ENCODE measurements at regions not wholly inside any gene's neighbourhood (a gene's known extent, or its start where the extent isn't known, plus 50 kb on each side); places are given as distances from the start of the nearest gene placed in this dataset.

DNA sequence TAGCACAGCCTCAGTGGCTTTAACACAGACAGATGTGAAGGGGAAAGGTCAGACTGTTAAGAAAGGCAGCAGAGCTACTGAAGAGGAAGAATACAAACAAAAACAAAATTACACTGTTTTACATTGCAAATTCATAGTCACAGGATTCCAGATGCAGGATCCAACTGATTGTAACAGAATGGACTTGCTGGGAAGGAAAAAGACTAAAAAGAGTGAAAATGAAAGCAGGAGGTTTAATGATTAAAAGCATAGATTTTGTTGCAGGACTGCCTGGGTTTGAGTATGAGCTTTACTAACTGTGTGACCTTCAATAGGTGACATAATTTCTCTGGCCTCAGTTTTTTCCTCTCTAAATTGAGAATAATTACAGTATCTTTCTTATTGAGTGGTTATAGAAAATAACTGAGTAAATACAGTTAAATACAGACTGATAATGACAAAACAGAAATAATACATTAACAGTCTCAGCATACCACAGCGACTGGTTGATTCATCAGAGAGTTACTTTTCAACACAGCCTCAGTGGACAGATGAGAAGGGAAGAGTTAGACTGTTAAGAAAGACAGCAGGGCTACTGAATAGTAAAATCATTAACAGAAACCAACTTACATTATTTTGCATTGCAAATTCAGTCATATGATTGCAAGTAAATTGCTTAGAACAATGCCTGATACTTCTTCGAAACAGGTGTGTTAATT lies 704.2 kb upstream of the TENM4 start:
- Mint-ChIP-seq H3K36me3 (ENCODE audit: low read depth) (no peaks in the 10 kb centered on the region), H3K4me3 (no peak overlapping the region), H3K27me3 (ENCODE audit: low read depth, poor library complexity) (peaks cover 5% of the 10 kb centered on the region), H3K27ac (no peak overlapping the region), H3K4me1 (peaks cover 9% of the 10 kb centered on the region), H3K9me3 (no peaks in the 10 kb centered on the region)
- TF ChIP-seq, protein P1, sequence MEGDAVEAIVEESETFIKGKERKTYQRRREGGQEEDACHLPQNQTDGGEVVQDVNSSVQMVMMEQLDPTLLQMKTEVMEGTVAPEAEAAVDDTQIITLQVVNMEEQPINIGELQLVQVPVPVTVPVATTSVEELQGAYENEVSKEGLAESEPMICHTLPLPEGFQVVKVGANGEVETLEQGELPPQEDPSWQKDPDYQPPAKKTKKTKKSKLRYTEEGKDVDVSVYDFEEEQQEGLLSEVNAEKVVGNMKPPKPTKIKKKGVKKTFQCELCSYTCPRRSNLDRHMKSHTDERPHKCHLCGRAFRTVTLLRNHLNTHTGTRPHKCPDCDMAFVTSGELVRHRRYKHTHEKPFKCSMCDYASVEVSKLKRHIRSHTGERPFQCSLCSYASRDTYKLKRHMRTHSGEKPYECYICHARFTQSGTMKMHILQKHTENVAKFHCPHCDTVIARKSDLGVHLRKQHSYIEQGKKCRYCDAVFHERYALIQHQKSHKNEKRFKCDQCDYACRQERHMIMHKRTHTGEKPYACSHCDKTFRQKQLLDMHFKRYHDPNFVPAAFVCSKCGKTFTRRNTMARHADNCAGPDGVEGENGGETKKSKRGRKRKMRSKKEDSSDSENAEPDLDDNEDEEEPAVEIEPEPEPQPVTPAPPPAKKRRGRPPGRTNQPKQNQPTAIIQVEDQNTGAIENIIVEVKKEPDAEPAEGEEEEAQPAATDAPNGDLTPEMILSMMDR (IDR thresholded peaks at IDR 0.05), result no peak
- no peak for DNase-seq

DNA sequence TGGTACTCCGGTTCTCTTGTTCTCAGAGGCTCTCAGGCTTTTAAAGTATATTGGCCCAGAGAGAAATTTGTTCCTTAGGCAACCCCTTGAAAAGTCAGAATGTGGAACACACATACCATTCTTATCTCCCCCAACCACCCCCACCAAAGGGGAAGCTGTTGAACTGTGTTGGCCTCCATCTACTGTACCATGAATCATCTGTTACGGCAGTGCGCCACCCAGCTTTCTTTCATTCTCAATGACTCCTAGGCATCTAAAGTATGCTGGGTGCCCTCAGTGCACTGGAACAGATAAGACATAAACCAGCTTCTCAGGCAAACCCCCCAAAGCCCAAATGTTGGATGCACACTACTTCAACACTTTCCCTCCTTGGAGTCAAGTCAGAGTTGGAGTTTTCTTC lies 696.2 kb upstream of the TENM4 start:
- Mint-ChIP-seq H3K4me1 (peaks cover 5% of the 10 kb centered on the region), H3K4me3 (no peak overlapping the region), H3K27me3 (ENCODE audit: low read depth, poor library complexity) (peaks cover 2% of the 10 kb centered on the region), H3K27ac (no peak overlapping the region), H3K36me3 (ENCODE audit: low read depth) (no peaks in the 10 kb centered on the region), H3K9me3 (no peaks in the 10 kb centered on the region)
- TF ChIP-seq, protein P1 (IDR thresholded peaks at IDR 0.05), result no peak
- DNase-seq, result no peak

DNA sequence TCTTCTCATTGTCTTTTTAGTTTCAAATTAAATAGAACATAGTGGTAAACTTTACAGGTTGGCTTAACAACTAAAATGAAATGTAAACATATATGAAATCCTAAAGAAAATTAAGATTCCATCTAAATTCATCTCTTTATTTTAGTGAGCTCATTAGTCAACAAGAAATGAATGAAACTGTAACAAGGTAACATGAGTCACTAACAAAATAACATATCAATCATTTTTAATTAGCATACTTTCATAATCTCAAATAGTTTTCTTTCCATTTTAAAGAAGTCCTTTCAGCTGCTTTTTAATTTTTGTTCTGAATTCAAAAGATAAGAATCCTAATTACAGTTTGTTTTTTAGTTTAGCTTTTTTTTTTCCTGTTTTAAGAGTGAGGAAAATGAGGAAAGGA lies 688.6 kb upstream of the TENM4 start:
- TF ChIP-seq, protein P1 (IDR thresholded peaks at IDR 0.05), result no peak
- Mint-ChIP-seq H3K27ac (no peak overlapping the region), H3K4me1 (no peaks in the 10 kb centered on the region)

DNA sequence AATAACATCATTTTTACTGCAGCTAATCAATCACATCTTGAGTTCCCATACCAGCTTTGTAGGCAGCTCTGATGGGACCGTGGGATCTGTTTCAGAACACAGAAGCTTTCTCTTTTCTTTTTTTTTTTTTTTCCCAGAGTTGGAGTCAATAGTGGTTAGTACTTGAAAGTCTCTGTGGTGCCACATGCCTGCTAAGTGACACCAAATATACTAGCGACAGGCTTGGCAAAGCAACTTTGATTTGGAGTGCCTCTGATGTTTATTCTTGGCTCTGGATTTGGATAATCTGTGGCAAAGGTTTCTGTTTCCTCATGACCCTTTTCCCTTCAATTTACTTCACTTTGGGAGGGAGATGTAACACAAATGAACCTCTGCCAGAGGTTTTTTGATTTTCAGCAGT lies 681.4 kb upstream of the TENM4 start:
- Mint-ChIP-seq H3K27ac (no peak overlapping the region), H3K9me3 (peaks cover 10% of the 10 kb centered on the region), H3K27me3 (ENCODE audit: low read depth, poor library complexity) (no peaks in the 10 kb centered on the region), H3K4me3 (no peak overlapping the region), H3K36me3 (ENCODE audit: low read depth) (no peaks in the 10 kb centered on the region), H3K4me1 (no peaks in the 10 kb centered on the region)
- DNase-seq, result no peak
- TF ChIP-seq, protein P1 (IDR thresholded peaks at IDR 0.05), result no peak

More for the DNA sequence above, 688.6 kb upstream of the TENM4 start:
- no peak for DNase-seq
- H3K27me3 Mint-ChIP-seq (ENCODE audit: low read depth, poor library complexity), result peaks cover 4% of the 10 kb centered on the region
- H3K4me3 Mint-ChIP-seq, result no peak overlapping the region
- peaks cover 4% of the 10 kb centered on the region for H3K9me3 Mint-ChIP-seq
- no peaks in the 10 kb centered on the region for H3K36me3 Mint-ChIP-seq (ENCODE audit: low read depth)

DNA sequence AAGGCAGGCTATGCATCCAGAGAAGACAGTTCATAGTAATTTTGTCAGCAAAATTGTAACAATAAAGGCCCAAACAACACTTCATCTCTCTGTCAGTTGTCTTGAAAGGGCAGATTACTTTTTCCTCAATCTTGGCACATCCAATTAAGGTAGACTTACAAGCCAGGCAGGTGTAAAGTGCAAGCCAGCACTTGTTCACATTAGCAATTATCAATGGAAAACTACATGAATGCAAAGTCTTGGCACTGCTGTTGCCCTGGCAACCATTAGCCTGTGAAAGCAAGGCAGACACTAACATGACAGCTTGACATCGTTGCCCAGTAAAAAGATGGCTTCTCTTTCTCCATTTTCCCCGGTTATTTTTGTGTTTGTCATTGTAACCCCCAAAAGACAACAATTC lies 677.2 kb upstream of the TENM4 start:
- no peaks in the 10 kb centered on the region for H3K36me3 Mint-ChIP-seq (ENCODE audit: low read depth)
- TF ChIP-seq, protein P1 (IDR thresholded peaks at IDR 0.05), result no peak
- peaks cover 8% of the 10 kb centered on the region for H3K27me3 Mint-ChIP-seq (ENCODE audit: low read depth, poor library complexity)
- DNase-seq, result no peak
- no peak overlapping the region for H3K27ac Mint-ChIP-seq
- H3K4me1 Mint-ChIP-seq, result no peaks in the 10 kb centered on the region
- peaks cover 4% of the 10 kb centered on the region for H3K9me3 Mint-ChIP-seq
- H3K4me3 Mint-ChIP-seq, result no peak overlapping the region

DNA sequence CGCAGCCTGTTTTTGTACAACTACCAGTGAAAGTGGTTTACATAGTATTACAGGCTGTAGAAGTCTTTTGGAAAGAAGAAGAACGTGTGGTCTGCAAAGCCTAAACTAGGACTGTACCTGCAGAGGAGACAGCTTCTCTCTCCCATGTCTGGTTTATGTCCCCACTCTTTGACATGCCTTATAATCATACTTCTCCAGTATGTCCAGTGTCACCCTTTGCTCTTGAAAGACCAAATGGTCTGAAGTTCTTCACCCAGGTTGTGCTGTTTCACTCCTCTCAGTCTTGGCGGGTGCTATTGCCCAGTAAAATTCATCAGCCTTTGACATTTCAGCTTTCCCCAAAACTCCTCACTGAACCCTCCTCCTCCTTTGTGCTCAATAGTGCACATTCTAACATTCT lies 676.0 kb upstream of the TENM4 start:
- no peak overlapping the region for H3K4me3 Mint-ChIP-seq
- H3K4me1 Mint-ChIP-seq, result no peaks in the 10 kb centered on the region
- no peak for DNase-seq
- peaks cover 14% of the 10 kb centered on the region for H3K9me3 Mint-ChIP-seq
- no peak overlapping the region for H3K27ac Mint-ChIP-seq
- TF ChIP-seq, protein P1 (IDR thresholded peaks at IDR 0.05), result no peak
- H3K27me3 Mint-ChIP-seq (ENCODE audit: low read depth, poor library complexity), result peaks cover 8% of the 10 kb centered on the region
- H3K36me3 Mint-ChIP-seq (ENCODE audit: low read depth), result no peaks in the 10 kb centered on the region

All from nephron progenitor cell (in vitro differentiated cells).